ENCODE measurements at regions not wholly inside any gene's neighbourhood (a gene's known extent, or its start where the extent isn't known, plus 50 kb on each side); places are given as distances from the start of the nearest gene placed in this dataset.

DNA sequence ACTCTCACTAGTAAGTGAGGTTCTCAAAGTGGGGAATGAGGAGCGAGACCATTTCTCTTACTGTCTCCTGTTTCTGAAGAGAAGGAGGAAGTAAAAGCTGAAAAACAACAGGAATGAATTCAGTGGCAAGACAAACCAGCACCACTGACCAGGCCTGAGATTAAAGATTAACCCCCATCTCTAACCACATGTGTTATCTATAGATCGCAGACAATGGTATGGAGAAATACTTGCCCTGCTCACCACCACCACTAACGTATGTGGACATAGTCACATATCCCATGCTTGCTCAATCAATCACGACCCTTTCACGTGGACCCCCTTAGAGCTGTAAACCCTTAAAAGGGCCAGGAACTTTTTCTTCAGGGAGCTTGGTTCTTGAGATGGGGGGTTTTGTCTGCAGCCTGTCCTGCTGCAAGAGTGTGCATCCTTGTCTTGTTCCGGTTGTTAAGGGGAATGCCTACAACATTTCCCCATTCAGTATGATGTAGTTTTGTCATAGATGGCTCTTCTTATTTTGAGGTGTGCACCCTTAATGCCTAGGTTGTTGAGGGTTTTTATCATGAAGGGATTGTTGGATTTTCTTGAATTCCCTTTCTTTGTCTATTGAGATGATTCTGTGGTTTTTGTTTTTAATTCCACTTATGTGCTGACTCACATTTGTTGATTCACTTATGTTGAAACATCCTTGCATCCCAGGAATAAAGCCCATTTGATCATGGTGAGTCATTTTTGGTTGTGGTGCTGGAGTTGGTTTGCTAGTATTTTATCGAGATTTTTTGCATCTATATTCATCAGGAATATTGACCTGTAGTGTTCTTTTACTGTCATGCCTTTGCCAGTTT is 698.8 kb upstream of the LMO3 start:
- no peak for TF ChIP-seq CTCF (IDR thresholded peaks at IDR 0.05)
- no peak for TF ChIP-seq EP300 (IDR thresholded peaks at IDR 0.05)
- TF ChIP-seq POLR2A (IDR thresholded peaks at IDR 0.05): no peak
